Stimulated activated naive B cell treated with anti-CD40 and anti-IgM and Interleukin-4, amounts not matched to agents 10 μg/mL and 1 μg/mL and 100 μg/mL, for 72 hours (primary cell): ENCODE measurements at regions not wholly inside any gene's neighbourhood (a gene's known extent, or its start where the extent isn't known, plus 50 kb on each side); places are given as distances from the start of the nearest gene placed in this dataset.
"Not testable (repeated sequence)": the region's sequence is repeated elsewhere in the genome, so short reads cannot be mapped to it uniquely, and the experiment has no call there.

Experiments used
- ATAC-seq, 2 donors: fragments of 150-1000 bp; cut with Tn5 transposase; replicated peaks; 2 replicates each; pipeline ENCODE4 v1.10.0; 2021; ENCODE audit warnings: moderate library complexity in 1 of 2
- DNase-seq: peaks from one replicate; pipeline ENCODE4 v3.0.0; 2021
- H3K27ac Mint-ChIP-seq: one replicate; pipeline ENCODE4 v1.8.0; 2022; ENCODE audit warnings: mild to moderate bottlenecking, mixed read lengths
- H3K27me3 Mint-ChIP-seq, 2 donors: one replicate each; pipeline ENCODE4 v1.8.0; 2022; ENCODE audit warnings: mixed read lengths in 2 of 2
- H3K36me3 Mint-ChIP-seq, 2 donors: one replicate each; pipeline ENCODE4 v1.8.0; 2022; ENCODE audit warnings: mixed read lengths in 2 of 2, mild to moderate bottlenecking in 1 of 2
- H3K4me1 Mint-ChIP-seq, 2 donors: one replicate each; pipeline ENCODE4 v1.8.0; 2022; ENCODE audit warnings: mixed read lengths in 2 of 2, mild to moderate bottlenecking in 1 of 2
- H3K4me3 Mint-ChIP-seq, 2 donors: one replicate each; pipeline ENCODE4 v1.8.0; 2022; ENCODE audit warnings: mild to moderate bottlenecking in 2 of 2, mixed read lengths in 2 of 2, moderate library complexity in 1 of 2
- H3K9me3 Mint-ChIP-seq, 2 donors: one replicate each; pipeline ENCODE4 v1.8.0; 2022; ENCODE audit warnings: mixed read lengths in 2 of 2, mild to moderate bottlenecking in 1 of 2

- ATAC-seq, H3K4me1 Mint-ChIP-seq, DNase-seq, H3K36me3 Mint-ChIP-seq, H3K27me3 Mint-ChIP-seq, H3K9me3 Mint-ChIP-seq, H3K4me3 Mint-ChIP-seq, H3K27ac Mint-ChIP-seq: not testable (repeated sequence)
Observed at GRCh38 chr6:84879385-84879784, 115.0 kb upstream of the TBX18 start.

DNA sequence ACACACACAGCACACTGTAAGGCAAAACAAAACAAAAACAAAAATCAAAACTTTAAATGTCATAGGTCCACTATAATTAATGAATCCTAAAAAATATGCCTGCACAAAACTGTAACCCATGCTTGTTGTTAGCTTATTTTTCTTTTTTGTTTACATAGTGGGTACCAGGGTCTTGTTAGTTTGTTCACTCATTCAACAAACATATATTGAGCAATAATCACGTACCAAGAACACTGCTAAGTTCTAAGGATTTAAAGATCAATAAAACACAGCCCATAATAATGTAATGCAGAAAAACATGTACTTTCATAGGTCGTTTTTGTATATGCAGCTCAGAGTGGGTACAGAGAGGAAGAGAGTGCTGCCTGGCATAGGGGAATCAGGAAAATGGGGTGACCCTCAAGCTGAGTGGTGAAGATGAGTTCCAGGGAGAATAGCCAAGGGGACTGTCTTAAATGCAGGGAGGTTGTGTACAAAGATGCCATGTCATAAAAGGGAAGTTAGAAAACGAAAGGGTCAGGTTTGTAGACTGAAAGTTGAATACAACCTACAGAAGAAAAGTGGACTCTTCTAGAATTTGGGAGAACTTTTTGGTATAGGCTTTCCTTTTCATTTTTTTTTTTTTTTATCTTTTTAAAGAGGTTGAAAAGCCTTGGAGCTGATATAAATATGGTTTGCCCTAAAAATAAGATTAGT is 113.3 kb upstream of the TBX18 start:
- DNase-seq (no peak), ATAC-seq (no peak)
- no peaks in the 10 kb centered on the region for H3K36me3 Mint-ChIP-seq
- H3K9me3 Mint-ChIP-seq = peaks cover 0 to 2% of the 10 kb centered on the region in 2 donors
- H3K4me1 Mint-ChIP-seq = no peaks in the 10 kb centered on the region
- no peaks in the 10 kb centered on the region for H3K27me3 Mint-ChIP-seq
- H3K4me3 Mint-ChIP-seq = no peak overlapping the region
- H3K27ac Mint-ChIP-seq = no peak overlapping the region

DNA sequence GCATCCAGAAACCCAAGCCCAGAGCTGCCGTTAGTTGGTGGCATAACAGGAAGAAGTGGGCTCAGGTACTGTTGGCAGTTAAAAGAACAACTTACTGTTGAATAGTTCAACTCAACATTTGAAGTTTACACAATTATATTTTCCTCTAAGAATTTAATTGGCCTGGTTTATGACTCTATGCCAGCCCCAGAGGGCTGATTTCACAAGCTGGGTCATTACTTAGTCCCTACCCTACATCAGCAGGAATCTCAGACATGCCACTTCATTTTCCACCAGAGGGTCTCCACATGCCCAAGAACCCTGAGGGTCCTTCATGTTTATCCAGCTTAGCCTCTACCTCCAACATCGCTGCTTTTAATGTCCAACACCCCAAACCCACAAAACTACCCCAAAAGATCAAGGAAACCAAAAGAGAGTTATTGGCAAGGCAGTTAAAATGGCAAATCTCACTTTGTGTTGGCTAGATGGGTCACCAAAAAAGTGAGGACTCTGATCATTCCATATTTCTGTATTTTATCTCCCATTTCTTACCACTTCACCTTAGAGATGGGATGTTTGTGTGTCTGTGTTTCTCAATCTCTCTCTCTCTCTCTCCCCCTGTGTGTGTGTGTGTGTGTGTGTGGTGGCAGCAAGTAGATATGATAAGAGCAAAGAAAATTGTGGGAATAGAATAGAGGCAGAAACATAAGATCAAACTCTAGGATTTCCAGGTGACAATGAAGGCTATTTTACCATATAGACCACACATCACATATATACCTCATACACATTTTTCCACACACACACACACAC is 112.5 kb upstream of the TBX18 start:
- Mint-ChIP-seq H3K9me3 (peaks cover 0 to 2% of the 10 kb centered on the region in 2 donors), H3K27ac (no peak overlapping the region), H3K4me1 (no peaks in the 10 kb centered on the region), H3K27me3 (no peaks in the 10 kb centered on the region), H3K4me3 (no peak overlapping the region), H3K36me3 (no peaks in the 10 kb centered on the region)
- ATAC-seq = no peak
- no peak for DNase-seq

DNA sequence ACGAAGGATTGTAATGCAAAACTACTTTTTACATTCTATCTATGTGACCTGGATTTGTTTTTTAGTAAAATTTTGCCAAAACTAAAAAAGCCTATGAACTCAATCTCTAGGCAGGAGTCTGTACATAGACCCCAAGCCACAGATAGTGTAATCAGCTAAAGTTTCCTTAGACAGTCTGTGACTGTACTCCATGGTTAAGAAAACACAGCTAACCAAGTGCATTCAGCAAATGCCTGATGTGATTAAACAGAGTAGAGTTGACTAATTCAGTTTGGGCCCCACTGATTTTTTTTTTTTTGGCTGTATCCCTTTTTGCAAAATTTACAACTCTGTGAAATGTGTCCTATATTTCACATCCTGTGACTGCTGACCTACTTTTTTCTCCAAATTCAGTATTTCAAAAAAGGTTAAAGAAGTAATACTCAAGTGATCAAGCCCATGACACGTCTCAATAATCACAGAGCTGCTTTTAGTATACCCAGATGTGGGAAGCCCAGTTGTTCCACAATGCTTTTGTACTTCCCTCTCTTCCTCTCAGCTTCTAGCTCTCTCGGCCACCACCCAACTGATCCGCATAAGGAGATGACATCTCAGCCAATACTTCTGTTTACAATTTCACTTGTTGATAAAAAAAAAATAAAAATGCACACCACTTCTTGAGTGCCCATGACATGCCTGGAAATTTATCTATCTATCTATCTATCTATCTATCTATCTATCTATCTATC is 108.8 kb upstream of the TBX18 start:
- Mint-ChIP-seq H3K36me3 (no peaks in the 10 kb centered on the region), H3K27ac (no peak overlapping the region), H3K9me3 (peaks cover 0 to 2% of the 10 kb centered on the region in 2 donors), H3K4me3 (no peak overlapping the region), H3K27me3 (no peaks in the 10 kb centered on the region), H3K4me1 (no peaks in the 10 kb centered on the region)
- DNase-seq (no peak), ATAC-seq (no peak)

DNA sequence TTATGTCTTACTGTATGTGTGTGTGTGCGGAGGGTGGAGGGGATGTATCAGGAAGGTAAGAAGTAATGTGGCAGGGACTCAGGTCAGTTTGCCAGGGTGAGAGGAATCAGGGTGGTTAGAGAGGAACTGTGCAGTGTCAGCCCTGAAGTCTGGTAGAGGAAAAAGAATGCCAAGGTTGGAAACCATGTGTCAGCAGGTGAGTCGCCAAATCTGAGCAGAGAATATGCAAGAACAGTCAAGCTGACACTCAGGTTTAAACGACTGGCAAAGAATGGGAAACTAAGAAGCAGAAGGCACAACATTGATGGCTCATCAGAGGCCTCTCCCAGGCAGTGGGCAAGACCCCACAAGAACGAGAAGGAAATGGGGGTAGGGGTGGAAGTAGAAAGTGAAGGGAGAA is 107.5 kb upstream of the TBX18 start:
- ATAC-seq = no peak
- no peaks in the 10 kb centered on the region for H3K36me3 Mint-ChIP-seq
- DNase-seq = no peak
- no peaks in the 10 kb centered on the region for H3K27me3 Mint-ChIP-seq
- no peak overlapping the region for H3K4me3 Mint-ChIP-seq
- no peak overlapping the region for H3K27ac Mint-ChIP-seq
- no peaks in the 10 kb centered on the region for H3K4me1 Mint-ChIP-seq
- peaks cover 0 to 2% of the 10 kb centered on the region in 2 donors for H3K9me3 Mint-ChIP-seq

DNA sequence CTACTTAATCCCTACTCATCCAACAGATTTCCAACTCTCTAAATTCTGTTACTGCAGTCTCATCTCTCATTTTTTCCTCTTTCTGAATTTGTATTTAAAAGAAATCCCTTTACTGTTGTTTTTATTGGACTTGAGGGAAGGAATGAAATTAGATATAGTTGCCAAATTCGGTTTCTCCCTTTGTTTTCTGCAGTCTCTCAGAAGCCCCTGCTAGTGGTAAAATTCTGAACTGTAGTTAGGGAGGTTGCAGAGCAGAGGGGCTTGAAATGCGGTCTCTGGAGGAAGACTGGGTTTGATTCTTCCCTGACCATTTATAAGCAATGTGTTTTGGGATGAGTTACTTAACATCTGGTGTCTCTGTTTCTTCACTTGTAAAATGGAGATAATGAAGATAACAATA is 106.3 kb upstream of the TBX18 start:
- Mint-ChIP-seq H3K27ac (no peak overlapping the region), H3K9me3 (no peaks in the 10 kb centered on the region), H3K27me3 (no peaks in the 10 kb centered on the region), H3K4me1 (no peaks in the 10 kb centered on the region), H3K36me3 (no peaks in the 10 kb centered on the region), H3K4me3 (no peak overlapping the region)
- no peak for ATAC-seq
- DNase-seq = no peak

GRCh38 chr6:84868149-84868548 is 103.8 kb upstream of the TBX18 start:
- no peak for DNase-seq
- H3K36me3 Mint-ChIP-seq = no peaks in the 10 kb centered on the region
- H3K27ac Mint-ChIP-seq = no peak overlapping the region
- ATAC-seq = no peak
- peaks cover 0 to 1% of the 10 kb centered on the region in 2 donors for H3K9me3 Mint-ChIP-seq
- H3K27me3 Mint-ChIP-seq = no peaks in the 10 kb centered on the region
- no peak overlapping the region for H3K4me3 Mint-ChIP-seq
- no peaks in the 10 kb centered on the region for H3K4me1 Mint-ChIP-seq

- H3K4me1 Mint-ChIP-seq = no peaks in the 10 kb centered on the region
- no peak for DNase-seq
Observed at GRCh38 chr6:84867521-84867920, 103.1 kb upstream of the TBX18 start.

GRCh38 chr6:84866715-84867114 is 102.3 kb upstream of the TBX18 start:
- no peaks in the 10 kb centered on the region for H3K27me3 Mint-ChIP-seq
- peaks cover 0 to 1% of the 10 kb centered on the region in 2 donors for H3K9me3 Mint-ChIP-seq
- H3K4me1 Mint-ChIP-seq = no peaks in the 10 kb centered on the region
- H3K4me3 Mint-ChIP-seq = no peak overlapping the region
- DNase-seq (no peak), ATAC-seq (no peak)
- H3K27ac Mint-ChIP-seq = no peak overlapping the region
- H3K36me3 Mint-ChIP-seq = no peaks in the 10 kb centered on the region

More at GRCh38 chr6:84867521-84867920, 103.1 kb upstream of the TBX18 start:
- H3K27me3 Mint-ChIP-seq = no peaks in the 10 kb centered on the region
- no peak overlapping the region for H3K27ac Mint-ChIP-seq
- no peaks in the 10 kb centered on the region for H3K36me3 Mint-ChIP-seq
- H3K9me3 Mint-ChIP-seq = peaks cover 0 to 1% of the 10 kb centered on the region in 2 donors
- no peak for ATAC-seq
- no peak overlapping the region for H3K4me3 Mint-ChIP-seq

DNA sequence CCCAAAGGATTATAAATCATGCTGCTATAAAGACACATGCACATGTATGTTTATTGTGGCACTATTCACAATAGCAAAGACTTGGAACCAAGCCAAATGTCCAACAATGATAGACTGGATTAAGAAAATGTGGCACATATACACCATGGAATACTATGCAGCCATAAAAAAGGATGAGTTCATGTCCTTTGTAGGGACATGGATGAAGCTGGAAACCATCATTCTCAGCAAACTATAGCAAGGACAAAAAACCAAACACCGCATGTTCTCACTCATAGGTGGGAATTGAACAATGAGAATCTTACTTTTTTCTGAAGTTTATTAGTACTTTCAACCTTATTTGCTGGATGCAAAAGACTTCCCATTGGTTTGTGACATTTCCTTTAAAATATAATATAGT is 101.0 kb upstream of the TBX18 start:
- not testable (repeated sequence) for H3K36me3 Mint-ChIP-seq, H3K4me3 Mint-ChIP-seq, DNase-seq, H3K27ac Mint-ChIP-seq, H3K9me3 Mint-ChIP-seq, H3K4me1 Mint-ChIP-seq, H3K27me3 Mint-ChIP-seq, ATAC-seq

- H3K36me3 Mint-ChIP-seq = no peaks in the 10 kb centered on the region
- H3K27me3 Mint-ChIP-seq = no peaks in the 10 kb centered on the region
- DNase-seq = no peak
- no peak overlapping the region for H3K27ac Mint-ChIP-seq
- H3K9me3 Mint-ChIP-seq = peaks cover 0 to 3% of the 10 kb centered on the region in 2 donors
- H3K4me1 Mint-ChIP-seq = no peaks in the 10 kb centered on the region
- H3K4me3 Mint-ChIP-seq = no peak overlapping the region
- ATAC-seq = no peak
Observed at GRCh38 chr6:84862843-84863242, 98.4 kb upstream of the TBX18 start.

GRCh38 chr6:84860920-84861319 is 96.5 kb upstream of the TBX18 start:
- Mint-ChIP-seq H3K36me3 (no peaks in the 10 kb centered on the region), H3K4me1 (no peaks in the 10 kb centered on the region), H3K4me3 (no peak overlapping the region), H3K27me3 (no peaks in the 10 kb centered on the region), H3K27ac (no peak overlapping the region), H3K9me3 (peaks cover 0 to 5% of the 10 kb centered on the region in 2 donors)
- no peak for DNase-seq
- no peak for ATAC-seq

DNA sequence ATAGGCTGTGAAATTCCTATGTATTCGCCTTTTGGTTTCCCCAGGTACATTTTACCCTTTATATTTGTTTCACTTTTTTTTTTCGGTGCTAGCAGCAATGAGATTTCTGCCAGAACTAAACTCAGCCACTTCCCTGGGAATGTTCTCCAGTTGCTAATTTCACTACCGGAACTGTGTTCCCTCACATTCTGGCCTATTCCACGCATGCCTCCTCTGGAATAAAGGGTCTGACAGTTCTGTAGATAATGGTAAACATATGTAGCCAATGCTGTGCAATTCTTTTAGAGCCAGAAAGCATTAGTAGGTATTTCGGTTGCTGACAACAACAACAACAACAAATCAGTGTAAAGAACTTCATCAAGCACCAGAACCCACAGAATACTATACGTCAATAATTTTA is 96.1 kb upstream of the TBX18 start:
- ATAC-seq (no peak), DNase-seq (no peak)
- no peaks in the 10 kb centered on the region for H3K27me3 Mint-ChIP-seq
- no peak overlapping the region for H3K27ac Mint-ChIP-seq
- no peaks in the 10 kb centered on the region for H3K36me3 Mint-ChIP-seq
- H3K4me1 Mint-ChIP-seq = no peaks in the 10 kb centered on the region
- H3K4me3 Mint-ChIP-seq = no peak overlapping the region
- H3K9me3 Mint-ChIP-seq = peaks cover 0 to 7% of the 10 kb centered on the region in 2 donors

- H3K4me1 Mint-ChIP-seq = no peaks in the 10 kb centered on the region
- DNase-seq = no peak
- no peak overlapping the region for H3K27ac Mint-ChIP-seq
- H3K9me3 Mint-ChIP-seq = peaks cover 0 to 8% of the 10 kb centered on the region in 2 donors
- no peak overlapping the region for H3K4me3 Mint-ChIP-seq
- no peaks in the 10 kb centered on the region for H3K27me3 Mint-ChIP-seq
- no peak for ATAC-seq
- H3K36me3 Mint-ChIP-seq = no peaks in the 10 kb centered on the region
Observed at GRCh38 chr6:84854811-84855400, 90.5 kb upstream of the TBX18 start.
